H1 (cell line): ENCODE measurements at regions not wholly inside any gene's neighbourhood (a gene's known extent, or its start where the extent isn't known, plus 50 kb on each side); places are given as distances from the start of the nearest gene placed in this dataset.

ENCODE experiments used
- BACH1 ChIP-seq: IDR thresholded peaks from 2 replicates; pipeline ENCODE4 v1.6.1; 2012; ENCODE audit warnings: low read length, improper control_type of control experiment
- CBX8 ChIP-seq: fragments of 300-800, 300-1000 bp; sonication (generic); IDR thresholded peaks from 2 replicates; pipeline ENCODE4 v1.7.1; 2016; ENCODE audit warnings: low read depth, low read length, borderline replicate concordance
- GABPA ChIP-seq: IDR thresholded peaks from 2 replicates; pipeline ENCODE4 v1.6.1; 2011; ENCODE audit warnings: mild to moderate bottlenecking, low read length, moderate library complexity, borderline replicate concordance; ENCODE audit not compliant: insufficient read depth
- HDAC6 ChIP-seq: IDR thresholded peaks from one replicate; pipeline ENCODE4 v1.7.1; 2012; ENCODE audit warnings: low read depth, mild to moderate bottlenecking, inconsistent platforms, low read length, moderate library complexity
- JUN ChIP-seq: IDR thresholded peaks from 2 replicates; pipeline ENCODE4 v1.6.1; 2011; ENCODE audit warnings: low read depth, mild to moderate bottlenecking, improper control_type of control experiment, low read length
- JUND ChIP-seq: IDR thresholded peaks from 2 replicates; pipeline ENCODE4 v1.6.1; 2011; ENCODE audit warnings: mild to moderate bottlenecking, improper control_type of control experiment, low read length
- MAFK ChIP-seq: IDR thresholded peaks from 2 replicates; pipeline ENCODE4 v1.6.1; 2012; ENCODE audit warnings: low read depth, mild to moderate bottlenecking, improper control_type of control experiment, low read length
- POLR2A ChIP-seq, 2 experiments: IDR thresholded peaks; 1 replicate in 1 of 2; 2 replicates in 1 of 2; pipeline ENCODE4 v1.6.1; 2011; ENCODE audit warnings: low read depth in 2 of 2, low read length in 2 of 2, mild to moderate bottlenecking in 2 of 2; ENCODE audit errors: control extremely low read depth in 1 of 2
- SP4 ChIP-seq: IDR thresholded peaks from 2 replicates; pipeline ENCODE4 v1.6.1; 2012; ENCODE audit warnings: low read length, inconsistent platforms
- SRF ChIP-seq: IDR thresholded peaks from 2 replicates; pipeline ENCODE4 v1.6.1; 2011; ENCODE audit warnings: mild to moderate bottlenecking, low read depth, low read length, moderate library complexity
- USF2 ChIP-seq: IDR thresholded peaks from 2 replicates; pipeline ENCODE4 v1.6.1; 2011; ENCODE audit warnings: low read length, improper control_type of control experiment

- TF ChIP-seq USF2, result no peak
- TF ChIP-seq JUN, result no peak
- no peak for TF ChIP-seq GABPA
- no peak for TF ChIP-seq HDAC6
- TF ChIP-seq SRF, result no peak
- no peak for TF ChIP-seq MAFK
- no peak for TF ChIP-seq CBX8
- TF ChIP-seq POLR2A (IDR thresholded peaks at IDR 0.05; ENCODE audit: control extremely low read depth in 1 of 2, low read depth in 2 of 2, low read length in 2 of 2), result no peak
- TF ChIP-seq BACH1, result no peak
- no peak for TF ChIP-seq JUND
- no peak for TF ChIP-seq SP4
Measured at GRCh38 chr11:15737320-15737719, 619.0 kb downstream of the SOX6 start (continued).
